ENCODE measurements at regions not wholly inside any gene's neighbourhood (a gene's known extent, or its start where the extent isn't known, plus 50 kb on each side); places are given as distances from the start of the nearest gene placed in this dataset.
"Not testable (repeated sequence)": the region's sequence is repeated elsewhere in the genome, so short reads cannot be mapped to it uniquely, and the experiment has no call there.

DNA sequence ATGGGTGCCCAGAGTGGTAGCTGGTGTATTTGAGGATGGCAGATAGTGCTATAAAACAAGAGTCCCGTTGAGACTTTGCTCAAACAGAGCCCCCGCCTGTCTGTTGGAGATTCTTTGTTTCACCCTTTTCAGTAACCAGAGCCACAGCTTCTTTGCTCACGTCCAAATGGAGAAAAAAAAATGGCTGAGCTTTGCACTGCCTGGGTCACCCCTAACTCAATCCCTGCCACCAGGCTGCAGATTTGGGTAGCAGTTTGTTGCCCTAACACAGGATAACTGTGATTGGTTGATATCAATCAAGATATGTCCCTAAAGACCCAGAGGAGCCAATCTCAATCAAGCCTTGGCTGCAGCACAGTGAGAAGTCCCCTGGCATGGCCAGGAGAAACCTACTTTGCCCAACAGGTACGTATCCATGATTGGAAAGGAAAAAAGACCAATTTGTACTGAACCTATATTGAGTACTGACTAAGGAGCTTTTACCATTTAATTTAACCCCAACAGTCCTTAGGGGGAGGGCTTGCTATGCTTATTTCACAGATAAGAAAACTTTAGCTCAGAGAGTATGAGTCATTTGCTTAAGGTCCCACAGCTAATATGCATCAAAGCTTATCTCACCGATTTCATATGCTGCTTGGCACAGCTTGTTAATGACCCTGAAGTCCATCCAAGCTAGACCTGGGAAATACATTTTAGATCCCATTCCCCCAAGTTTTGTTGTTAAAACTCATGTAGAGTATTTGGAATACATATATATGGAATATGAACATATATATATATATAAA is 72.0 kb upstream of the SH3BP4 start:
- TF ChIP-seq RBBP5 (conservative IDR thresholded peaks at IDR 0.05) (no peak), ZNF384 (IDR thresholded peaks at IDR 0.05; ENCODE audit: borderline replicate concordance, low read depth, low read length) (no peak), ATF7 (IDR thresholded peaks at IDR 0.05; ENCODE audit: low read depth) (no peak)
- H3K36me3 ChIP-seq (ENCODE audit: control insufficient read depth in 2 of 2, insufficient read depth in 2 of 2, low read length in 1 of 2) = no peaks in the 10 kb centered on the region
- FAIRE-seq (no peak), ATAC-seq (no peak), DNase-seq (ENCODE audit: low read depth, low spot score) (no peak)
- intact Hi-C loops (cut with micrococcal nuclease; ENCODE audit: unreplicated experiment) = no loop called here
- H3K4me3 ChIP-seq = no peak overlapping the region
- in situ Hi-C loops (cut with MboI) = no loop called here
- POLR2A ChIA-PET = interaction anchor here (0.5 to 0.6 kb wide), 2 partner anchors 16 to 191 kb away, joined by 3 to 4 read pairs; no protein-coding TSS in a partner anchor
- no peaks in the 10 kb centered on the region for H3K4me1 ChIP-seq (ENCODE audit: control insufficient read depth, insufficient read depth, low read length)
- CTCF ChIA-PET = no interaction called here
- SMC1A ChIA-PET (ENCODE audit: uncharacterized antibody, unreplicated experiment) = no interaction called here
- no peaks in the 10 kb centered on the region for H3K79me2 ChIP-seq (ENCODE audit: control insufficient read depth, insufficient read depth, low read length)
- no peak overlapping the region for H3K27ac ChIP-seq (ENCODE audit: control insufficient read depth, insufficient read depth)
- RAD21 ChIA-PET (ENCODE audit: unreplicated experiment) = no interaction called here
- H3K4me2 ChIP-seq (ENCODE audit: control insufficient read depth, insufficient read depth) = no peak overlapping the region
- no TSS peak for BruUV-seq (replicated peaks)
- H3K27me3 ChIP-seq (replicated peaks in 1 of 2; ENCODE audit: control insufficient read depth in 2 of 2, insufficient read depth in 2 of 2, low read length in 1 of 2) = no peaks in the 10 kb centered on the region
- H4K20me1 ChIP-seq (ENCODE audit: control insufficient read depth, insufficient read depth) = no peaks in the 10 kb centered on the region
- H3K9me3 ChIP-seq (replicated peaks; ENCODE audit: control insufficient read depth, insufficient read depth, low read length) = no peaks in the 10 kb centered on the region; the same call in 2 of the 3 replicates
- H2AFZ ChIP-seq (ENCODE audit: control insufficient read depth, low read depth, low read length) = no peak overlapping the region
- no peak overlapping the region for H3K9ac ChIP-seq (ENCODE audit: control insufficient read depth, insufficient read depth, low read length)
- WGBS (ENCODE audit: insufficient coverage, insufficient replicate concordance, low lambda C conversion rate, missing lambda C conversion rate) = 16% methylated on average over 5 of the region's 5 CpGs

DNA sequence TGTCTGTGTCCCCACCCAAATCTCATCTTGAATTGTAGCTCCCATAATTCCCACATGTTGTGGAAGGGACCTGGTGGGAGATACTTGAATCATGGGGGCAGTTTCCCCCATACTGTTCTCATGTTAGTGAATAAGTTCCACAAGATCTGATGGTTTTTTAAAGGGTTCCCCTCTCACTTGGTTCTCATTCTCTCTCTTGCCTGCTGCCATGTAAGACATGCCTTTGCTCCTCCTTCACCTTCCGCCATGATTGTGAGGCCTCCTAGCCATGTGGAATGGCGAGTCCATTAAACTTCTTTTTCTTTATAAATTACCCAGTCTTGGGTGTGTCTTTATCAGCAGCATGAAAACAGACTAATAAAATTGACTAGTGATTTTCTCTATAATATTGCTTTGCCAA is 75.2 kb upstream of the SH3BP4 start:
- H3K4me3 ChIP-seq; H3K27me3 ChIP-seq (replicated peaks in 1 of 2; ENCODE audit: control insufficient read depth in 2 of 2, insufficient read depth in 2 of 2, low read length in 1 of 2); H2AFZ ChIP-seq (ENCODE audit: control insufficient read depth, low read depth, low read length); H3K9me3 ChIP-seq (replicated peaks; ENCODE audit: control insufficient read depth, insufficient read depth, low read length); BruUV-seq (replicated peaks); RAD21 ChIA-PET (ENCODE audit: unreplicated experiment); H3K79me2 ChIP-seq (ENCODE audit: control insufficient read depth, insufficient read depth, low read length); FAIRE-seq; H3K4me2 ChIP-seq (ENCODE audit: control insufficient read depth, insufficient read depth); H4K20me1 ChIP-seq (ENCODE audit: control insufficient read depth, insufficient read depth); H3K4me1 ChIP-seq (ENCODE audit: control insufficient read depth, insufficient read depth, low read length); H3K9ac ChIP-seq (ENCODE audit: control insufficient read depth, insufficient read depth, low read length); in situ Hi-C loops (cut with MboI); DNase-seq (ENCODE audit: low read depth, low spot score); intact Hi-C loops (cut with micrococcal nuclease; ENCODE audit: unreplicated experiment); CTCF ChIA-PET; POLR2A ChIA-PET; ATAC-seq; SMC1A ChIA-PET (ENCODE audit: uncharacterized antibody, unreplicated experiment); H3K36me3 ChIP-seq (ENCODE audit: control insufficient read depth in 2 of 2, insufficient read depth in 2 of 2, low read length in 1 of 2); H3K27ac ChIP-seq (ENCODE audit: control insufficient read depth, insufficient read depth): not testable (repeated sequence)
- WGBS (ENCODE audit: insufficient coverage, insufficient replicate concordance, low lambda C conversion rate, missing lambda C conversion rate) = 40% methylated on average over 2 of the region's 2 CpGs
